ENCODE measurements at regions not wholly inside any gene's neighbourhood (a gene's known extent, or its start where the extent isn't known, plus 50 kb on each side); places are given as distances from the start of the nearest gene placed in this dataset.

DNA sequence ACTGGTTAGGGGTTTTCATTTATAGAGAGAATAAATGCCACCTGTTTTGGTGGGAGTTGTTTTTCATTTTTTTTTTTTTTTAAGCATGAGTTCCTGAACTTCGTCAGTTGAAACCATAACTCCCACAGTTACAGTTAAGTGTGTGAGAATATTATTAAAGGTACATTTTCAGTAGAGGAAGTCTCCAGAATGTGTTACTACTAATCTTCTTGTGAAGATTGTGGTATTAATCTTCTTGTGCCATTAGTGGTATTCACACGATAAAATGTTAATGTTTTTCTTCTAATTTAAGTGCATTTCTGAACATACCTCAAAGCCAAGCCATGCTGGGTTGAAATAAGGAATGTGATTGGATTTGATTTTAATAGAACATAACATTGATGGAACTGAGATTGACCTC, 437.9 kb upstream of the GOLIM4 start:
- TF ChIP-seq, protein P1, sequence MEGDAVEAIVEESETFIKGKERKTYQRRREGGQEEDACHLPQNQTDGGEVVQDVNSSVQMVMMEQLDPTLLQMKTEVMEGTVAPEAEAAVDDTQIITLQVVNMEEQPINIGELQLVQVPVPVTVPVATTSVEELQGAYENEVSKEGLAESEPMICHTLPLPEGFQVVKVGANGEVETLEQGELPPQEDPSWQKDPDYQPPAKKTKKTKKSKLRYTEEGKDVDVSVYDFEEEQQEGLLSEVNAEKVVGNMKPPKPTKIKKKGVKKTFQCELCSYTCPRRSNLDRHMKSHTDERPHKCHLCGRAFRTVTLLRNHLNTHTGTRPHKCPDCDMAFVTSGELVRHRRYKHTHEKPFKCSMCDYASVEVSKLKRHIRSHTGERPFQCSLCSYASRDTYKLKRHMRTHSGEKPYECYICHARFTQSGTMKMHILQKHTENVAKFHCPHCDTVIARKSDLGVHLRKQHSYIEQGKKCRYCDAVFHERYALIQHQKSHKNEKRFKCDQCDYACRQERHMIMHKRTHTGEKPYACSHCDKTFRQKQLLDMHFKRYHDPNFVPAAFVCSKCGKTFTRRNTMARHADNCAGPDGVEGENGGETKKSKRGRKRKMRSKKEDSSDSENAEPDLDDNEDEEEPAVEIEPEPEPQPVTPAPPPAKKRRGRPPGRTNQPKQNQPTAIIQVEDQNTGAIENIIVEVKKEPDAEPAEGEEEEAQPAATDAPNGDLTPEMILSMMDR (conservative IDR thresholded peaks at IDR 0.05), result no peak
- no peak for TF ChIP-seq ZFX (IDR thresholded peaks at IDR 0.05)
